AG08395 (cell line): ENCODE measurements at regions not wholly inside any gene's neighbourhood (a gene's known extent, or its start where the extent isn't known, plus 50 kb on each side); places are given as distances from the start of the nearest gene placed in this dataset.
"Not testable (repeated sequence)": the region's sequence is repeated elsewhere in the genome, so short reads cannot be mapped to it uniquely, and the experiment has no call there.

Experiments
- DNase-seq: peaks from one replicate; pipeline ENCODE4 v3.0.0; 2012; ENCODE audit warnings: mixed read lengths, low spot score

DNA sequence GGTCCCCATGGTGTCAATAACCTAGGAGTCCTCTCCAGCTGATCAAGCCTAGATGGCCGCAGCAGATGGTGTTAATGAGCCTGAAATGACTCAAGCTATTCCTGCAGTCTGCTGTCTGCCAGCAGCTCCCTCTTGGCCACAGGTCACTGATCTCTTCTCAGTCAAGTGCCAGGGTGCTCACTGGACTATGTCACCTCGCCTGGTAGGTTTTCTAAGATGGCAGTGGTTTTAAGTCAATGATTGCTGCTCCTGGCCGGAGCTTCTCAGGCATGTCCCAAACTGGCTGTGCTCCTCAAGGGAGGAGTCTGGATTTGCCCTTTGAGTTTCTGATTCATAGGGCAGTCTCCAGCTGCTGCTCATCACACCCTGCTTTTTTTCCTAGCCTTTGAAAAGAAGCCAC lies 58.6 kb upstream of the SHISA6 start:
- DNase-seq, result no peak

DNA sequence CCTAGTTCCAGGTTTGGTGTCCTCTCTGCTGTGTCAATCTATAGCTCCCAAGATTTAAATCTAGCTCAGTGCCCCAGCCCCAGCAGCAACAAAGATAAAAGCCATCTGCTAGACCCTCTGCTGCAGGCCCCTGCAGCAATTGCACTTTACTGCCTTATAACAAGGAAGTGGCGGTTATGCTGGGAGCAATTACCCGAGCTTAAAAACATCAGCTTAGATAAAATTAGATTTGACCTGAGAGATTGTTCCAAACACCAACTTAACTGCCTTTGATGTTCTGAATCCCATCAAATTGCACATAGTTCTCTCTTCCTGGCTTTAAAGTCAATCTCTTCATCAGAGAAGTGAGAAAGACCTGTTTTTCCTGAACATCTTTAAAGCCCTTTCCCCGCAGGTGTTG lies 62.4 kb upstream of the SHISA6 start:
- no peak for DNase-seq

DNA sequence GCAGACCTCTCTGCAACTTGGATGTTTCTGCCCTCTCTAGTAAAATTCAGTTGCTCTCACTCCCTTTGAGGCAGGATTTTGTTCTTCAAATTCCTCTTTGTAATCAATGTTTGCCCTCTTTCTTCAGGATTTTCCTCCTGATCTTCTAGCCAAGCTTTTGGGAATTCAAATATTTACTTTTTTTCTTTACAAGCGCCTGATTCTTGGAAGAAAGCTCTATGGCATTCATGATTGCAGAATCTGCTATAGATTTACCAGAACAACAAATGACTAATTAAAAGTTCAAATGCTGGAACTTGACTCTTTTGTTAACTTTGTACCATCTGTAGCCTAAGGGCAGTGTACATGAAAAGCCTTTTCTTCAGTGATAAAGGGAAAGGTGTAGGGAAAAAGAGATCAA lies 63.7 kb upstream of the SHISA6 start:
- DNase-seq, result no peak

DNA sequence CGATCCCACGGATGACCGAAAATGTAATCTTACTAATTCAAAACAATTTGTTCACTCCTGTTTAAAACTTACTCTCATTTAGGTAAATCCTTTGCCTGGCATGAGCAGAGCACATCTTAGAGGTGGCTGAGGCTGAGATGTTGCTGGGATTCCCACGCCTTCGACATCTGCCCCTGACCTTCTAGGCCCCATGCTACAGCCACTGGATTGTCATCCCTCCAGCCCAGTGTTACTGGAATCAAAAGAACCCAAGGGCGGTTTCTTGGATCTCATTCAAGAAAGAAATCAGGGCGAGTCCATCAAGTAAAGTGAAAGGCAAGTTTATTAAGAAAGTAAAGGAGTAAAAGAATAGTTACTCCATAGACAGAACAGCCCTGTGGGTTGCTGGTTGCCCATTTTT lies 64.5 kb upstream of the SHISA6 start:
- DNase-seq, result no peak

DNA sequence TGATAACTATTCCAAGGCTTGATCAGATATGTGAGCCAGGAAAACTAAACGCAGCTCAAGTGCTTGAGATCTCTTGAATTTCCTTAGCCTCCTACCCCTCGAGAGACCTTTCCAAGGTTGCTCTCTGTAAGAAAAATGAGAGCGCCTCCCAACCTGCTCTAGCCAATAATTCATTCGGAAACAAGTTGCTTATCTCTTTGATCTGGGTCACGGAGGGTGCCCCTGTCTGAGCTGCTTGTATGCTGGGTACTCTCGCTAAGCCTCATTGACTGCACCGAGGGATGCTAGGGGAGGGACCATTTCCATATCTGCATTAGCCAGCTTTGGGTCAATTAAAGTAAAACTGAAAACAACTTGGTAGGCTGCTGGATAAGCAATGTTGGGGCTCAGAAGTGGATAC lies 70.1 kb upstream of the SHISA6 start:
- no peak for DNase-seq

DNA sequence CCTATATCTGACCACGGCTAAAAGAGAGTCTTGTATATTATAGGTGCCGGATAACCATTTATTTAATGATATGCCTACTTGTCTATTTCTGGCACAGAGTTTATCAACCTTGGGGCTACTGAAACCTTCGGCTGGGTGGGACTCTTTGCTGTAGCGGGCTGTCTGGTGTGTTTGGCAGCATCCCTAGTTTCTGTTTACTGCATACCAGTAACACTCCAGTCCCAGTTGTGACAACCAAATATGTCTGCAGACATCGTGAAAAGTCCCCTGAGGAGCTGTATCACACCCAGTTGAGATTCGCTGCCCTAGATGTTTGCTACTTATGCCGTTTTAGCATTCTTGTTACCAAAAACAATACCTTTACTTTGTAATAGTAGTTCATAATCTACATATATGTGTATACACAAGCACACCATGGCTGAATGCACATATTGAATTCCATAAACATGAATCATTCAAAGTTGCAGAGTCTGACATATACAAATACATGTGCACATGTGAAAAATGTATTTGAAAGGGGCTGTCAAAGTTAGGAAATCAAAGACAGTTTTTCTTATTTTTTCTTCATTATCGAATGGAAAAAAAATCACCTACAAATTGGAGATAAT lies 89.1 kb upstream of the SHISA6 start:
- no peak for DNase-seq

DNA sequence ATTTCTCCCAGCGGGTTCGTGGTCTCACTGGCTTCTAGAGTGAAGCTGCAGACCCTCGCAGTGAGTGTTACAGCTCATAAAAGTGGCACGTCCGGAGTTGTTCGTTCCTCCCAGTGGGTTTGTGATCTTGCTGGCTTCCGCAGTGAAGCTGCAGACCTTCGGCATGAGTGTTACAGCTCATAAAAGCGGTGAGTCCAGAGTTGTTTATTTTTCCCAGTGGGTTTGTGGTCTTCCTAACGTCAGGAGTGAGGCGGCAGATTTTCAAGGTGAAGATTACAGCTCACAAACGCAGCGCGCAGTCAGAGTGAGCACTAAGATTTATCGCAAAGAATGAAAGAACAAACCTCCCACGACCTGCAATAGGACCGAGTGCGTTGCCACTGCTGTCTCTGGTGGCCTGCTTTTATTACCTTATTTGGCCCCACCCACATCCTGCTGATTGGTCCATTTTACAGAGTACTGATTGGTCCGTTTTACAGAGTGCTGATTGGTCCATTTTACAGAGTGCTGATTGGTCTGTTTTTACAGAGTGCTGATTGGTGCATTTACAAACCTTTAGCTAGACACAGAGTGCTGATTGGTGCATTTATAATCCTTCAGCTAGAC lies 90.0 kb upstream of the SHISA6 start:
- DNase-seq, result not testable (repeated sequence)

DNA sequence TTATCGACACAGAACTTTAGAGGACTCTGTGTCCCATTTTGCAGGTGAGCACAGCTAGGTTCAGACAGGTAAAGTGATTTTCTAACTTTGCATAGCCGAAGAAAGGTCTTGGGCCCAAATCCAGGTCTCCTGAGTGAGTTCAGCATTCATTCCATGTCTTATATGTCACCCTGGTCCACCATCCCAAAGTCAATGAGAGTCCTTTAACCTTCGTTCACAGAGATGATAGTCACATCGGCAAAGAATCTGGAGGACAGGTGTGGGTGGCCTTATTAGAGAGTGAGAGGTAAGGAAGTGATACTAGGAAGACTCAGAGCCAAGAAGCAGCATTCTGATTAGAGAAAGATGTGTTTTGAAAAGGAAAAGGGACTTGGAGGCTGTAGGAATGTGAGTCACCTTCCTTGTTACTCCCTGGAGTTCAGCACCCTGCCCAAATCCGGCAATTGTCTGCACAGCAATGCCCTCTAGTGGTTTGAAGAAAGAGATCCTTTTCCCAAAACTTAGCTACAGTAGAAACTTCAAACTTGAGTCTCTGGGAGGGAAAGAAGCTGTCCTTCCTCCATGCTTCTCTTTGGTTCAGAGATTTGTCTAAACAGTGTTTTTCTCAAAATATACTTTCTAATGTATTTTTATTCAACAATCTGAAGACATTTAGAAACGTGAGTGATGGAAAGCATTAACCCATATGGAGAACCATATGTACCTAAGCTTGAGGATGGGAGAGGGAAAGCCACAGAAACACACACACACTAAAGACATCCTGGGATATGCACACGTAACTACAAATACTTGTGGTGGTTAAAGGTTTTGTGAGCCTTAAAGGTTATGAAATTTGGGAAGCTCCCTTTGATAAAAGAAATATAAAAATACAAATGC lies 96.4 kb upstream of the SHISA6 start:
- DNase-seq, result peak; percentile 57

DNA sequence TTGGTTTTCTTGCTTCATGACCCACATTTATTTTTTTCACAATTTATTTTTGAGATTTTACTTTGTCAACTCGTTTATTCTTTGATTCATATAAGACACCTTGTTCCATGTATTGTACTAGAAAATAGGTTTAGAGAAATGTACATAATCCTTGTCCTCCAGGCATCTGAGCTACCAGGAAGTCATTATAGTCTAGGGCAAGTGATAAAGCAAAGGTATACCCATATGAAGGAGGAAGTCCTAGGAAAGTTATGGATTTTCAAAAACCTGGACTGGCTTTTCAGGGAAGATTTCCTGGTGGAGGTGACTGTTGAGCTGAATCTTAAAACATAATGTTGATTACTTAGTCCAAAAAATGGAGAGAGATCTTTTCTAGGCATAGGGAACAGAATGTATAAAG lies 98.8 kb upstream of the SHISA6 start:
- no peak for DNase-seq

DNA sequence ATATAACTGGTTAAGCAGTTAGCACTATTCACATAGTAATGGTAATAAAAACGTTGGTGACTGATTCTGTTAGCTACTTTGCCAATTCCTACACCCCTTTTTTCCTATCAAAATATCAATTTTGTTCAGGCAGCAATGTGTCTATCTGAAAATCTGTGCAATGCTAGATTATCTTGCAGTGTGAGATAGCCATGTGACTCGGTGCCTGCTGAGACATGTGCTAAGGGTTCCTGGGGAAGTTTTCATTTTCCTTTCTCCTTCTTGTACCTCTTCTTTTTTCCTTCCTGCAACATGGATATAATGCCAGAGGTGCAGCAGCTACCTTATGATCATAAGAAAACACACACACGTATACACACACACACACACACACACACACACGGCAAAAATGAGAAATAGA lies 100.5 kb upstream of the SHISA6 start:
- no peak for DNase-seq

DNA sequence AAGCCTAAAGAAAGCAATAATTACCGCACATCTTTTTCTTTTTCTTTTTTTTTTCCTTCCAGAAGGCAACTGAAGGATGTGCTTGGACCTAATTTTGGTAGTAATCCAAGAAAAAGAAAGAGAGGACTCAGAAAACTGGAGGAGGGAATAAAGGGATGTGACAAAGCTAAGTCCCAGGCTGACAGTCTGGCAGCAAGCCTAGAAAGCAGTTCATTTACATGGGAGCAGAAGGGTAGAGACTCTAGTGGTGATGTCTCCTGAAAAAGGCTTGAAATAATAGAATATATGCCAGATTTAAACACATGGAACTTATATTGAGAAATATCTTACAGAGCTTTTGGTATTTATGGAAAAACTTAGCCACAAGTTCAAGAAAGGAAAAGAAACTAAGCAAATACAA lies 101.0 kb upstream of the SHISA6 start:
- DNase-seq, result no peak

DNA sequence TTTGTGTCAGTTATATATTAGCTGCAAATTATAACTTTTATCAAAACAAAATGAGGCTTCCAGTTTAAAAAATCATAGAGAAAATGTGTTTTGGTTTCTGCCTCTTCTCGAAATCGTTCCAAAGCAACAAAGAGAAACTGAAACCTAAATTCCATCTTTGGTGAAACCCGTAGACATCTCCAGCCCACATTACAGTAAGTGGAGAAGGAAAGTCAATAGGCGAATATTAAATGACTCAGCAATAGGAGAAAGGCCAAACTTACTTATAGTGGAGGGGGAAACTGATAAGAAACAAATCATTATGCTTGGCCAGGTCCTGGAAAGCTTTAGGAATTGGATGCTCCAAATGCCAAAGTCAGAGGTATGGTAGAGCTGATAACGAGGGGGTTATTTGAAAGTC lies 103.0 kb upstream of the SHISA6 start:
- no peak for DNase-seq

DNA sequence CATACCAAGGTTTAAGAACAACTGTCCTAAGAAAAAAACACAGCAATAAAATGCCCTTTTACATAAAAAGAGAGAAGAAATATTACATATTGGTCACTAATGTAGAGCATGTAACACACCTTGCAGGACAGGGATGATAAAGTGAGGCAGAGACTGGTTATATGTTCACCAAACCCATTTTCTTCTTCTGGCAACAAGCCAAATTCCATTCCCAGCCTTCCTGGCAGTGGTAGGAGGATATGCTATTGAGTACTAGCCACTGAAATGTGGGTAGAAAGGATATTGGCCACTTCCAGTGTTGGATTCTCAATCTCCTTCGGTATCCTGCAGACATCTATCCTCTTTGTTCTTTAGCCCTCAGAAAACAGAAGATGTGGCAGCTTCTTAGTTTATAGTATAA lies 105.2 kb upstream of the SHISA6 start:
- no peak for DNase-seq

DNA sequence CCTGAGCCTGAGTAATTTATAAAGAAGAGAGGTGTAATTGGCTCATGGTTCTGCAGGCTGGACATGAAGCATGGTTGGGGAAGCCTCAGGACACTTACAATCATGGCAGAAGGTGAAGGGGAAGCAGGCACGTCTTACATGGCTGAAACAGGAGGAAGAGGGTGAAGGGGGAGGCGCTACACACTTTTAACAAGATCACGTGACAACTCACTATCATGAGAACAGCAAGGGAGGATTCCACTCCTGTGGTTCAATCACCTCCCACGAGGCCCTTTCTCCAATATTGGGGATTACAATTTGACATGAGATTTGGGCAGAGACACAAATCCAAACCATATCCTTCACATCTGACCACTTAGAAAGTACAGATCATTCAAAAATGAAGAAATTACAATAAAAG lies 110.6 kb upstream of the SHISA6 start:
- DNase-seq, result no peak

DNA sequence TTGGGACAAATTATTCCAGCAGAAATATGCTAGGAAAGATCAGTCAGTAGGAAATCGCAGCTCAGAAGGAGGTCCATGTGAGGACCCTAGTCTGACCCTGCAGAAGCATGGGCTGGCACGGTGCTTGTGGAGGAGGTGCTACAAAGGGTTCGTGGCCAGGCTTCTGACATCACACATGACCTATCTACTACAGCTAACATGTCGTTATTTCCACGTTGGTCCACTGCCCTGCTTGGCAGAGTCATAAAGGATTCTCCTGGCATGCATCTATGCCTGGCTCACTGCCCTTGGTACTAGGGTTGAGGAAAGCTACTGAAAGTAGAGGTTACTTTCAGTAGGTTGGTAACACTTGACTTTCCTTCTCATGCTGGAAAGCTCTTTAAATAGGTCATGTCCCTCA lies 118.1 kb upstream of the SHISA6 start:
- DNase-seq, result no peak

DNA sequence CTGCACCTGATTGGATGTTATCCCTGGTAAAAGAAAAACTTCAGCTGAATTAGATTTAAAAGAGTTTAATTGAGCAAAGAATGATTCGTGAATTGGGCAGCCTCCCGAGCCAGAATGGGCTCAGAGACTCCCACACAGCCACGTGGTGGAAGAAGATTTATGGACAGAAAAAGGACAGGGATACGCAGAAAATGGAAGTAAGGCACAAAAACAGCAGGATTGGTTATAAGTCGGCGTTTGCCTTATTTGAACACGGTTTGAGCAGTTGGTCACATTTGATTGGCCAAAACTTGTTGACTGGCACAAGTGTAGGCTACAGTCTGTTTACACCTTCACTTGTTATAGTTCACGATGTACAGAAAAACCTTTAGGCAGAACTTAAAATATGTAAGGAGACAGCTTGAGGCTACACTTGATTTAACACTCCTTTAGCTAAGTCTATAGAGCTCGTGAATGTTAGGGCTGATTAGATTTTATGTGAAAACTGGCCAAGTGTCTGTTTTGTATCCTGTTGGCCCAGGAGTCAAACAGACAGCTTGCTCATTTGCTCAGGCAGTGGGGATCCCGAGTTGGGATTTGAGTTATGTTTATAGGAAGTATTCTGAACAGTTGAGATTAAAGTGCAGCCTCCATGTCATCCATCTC lies 119.5 kb upstream of the SHISA6 start:
- DNase-seq, result no peak

DNA sequence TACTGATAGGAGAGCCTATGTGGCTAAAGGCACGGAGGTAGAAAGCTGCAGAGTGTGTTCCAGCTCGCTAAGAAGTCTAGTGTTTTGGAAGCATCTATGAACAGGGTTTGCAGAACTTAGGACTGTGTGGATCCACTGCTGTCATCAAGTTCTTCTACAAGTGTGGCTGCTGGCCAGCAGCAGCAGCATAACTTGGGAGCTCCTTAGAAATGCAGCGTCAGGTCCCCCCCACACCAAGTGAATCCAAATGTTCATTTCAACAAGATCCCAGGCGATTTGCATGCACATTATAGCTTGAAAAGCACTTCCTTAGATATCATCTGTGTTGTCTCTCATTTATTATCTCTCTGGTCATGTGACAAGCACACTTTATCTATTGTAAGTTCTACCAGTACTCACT lies 131.9 kb upstream of the SHISA6 start:
- DNase-seq, result no peak

DNA sequence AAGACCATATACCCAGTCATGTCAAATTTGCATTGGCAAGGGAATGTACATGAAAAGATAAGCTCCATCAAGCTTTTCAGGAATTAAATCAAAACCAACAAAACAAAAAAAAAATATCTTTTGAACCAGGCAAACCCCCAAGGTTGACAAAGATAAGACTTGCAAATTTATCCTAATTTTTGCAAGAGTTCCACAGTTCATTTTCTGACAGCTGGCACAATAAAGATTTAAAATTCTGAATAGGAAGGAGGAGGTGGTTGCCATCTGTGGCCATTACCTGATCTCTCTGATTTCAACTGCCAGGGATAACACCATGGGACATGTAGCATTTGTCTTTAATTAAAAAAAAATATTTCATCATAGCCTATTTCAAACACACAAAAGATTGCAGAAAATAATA lies 135.9 kb upstream of the SHISA6 start:
- no peak for DNase-seq

DNA sequence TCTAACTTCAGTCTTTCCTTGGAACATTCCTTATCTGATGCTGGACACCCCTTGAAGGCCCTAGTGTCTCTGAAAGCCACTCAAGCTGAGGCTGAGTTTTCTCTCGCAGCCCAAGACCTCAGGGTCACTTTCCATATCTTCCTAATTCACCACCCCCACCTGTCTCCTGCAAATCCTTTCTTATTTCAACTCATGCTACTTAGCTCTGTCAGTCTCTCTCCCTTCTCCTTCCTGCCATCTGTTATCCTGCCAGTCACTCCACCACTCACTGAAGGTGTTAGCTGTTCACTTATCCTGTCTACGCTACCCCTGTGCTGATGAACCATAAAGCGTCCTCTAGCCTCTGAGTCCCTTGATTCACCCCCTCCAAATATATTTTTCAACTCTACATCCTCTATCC lies 143.9 kb upstream of the SHISA6 start:
- DNase-seq, result no peak

DNA sequence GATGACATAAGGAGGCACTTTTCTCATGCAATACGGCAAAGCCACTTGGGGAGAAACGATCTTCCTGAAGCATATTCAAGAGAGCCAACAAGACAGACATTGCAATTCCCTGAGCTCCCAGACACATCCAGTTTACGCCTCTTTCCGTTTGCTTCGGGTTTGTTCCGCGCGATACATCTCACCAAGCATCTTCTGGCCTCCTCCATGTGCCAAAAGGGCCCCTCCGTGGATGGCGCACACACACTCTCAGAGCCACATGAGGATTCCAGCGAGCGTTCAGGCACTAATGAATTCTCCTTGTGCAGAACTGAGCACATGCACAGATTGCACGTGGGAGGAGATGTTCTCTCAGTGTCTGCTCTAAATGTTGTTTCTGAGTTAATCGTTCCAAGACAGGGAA lies 146.7 kb upstream of the SHISA6 start:
- no peak for DNase-seq

DNA sequence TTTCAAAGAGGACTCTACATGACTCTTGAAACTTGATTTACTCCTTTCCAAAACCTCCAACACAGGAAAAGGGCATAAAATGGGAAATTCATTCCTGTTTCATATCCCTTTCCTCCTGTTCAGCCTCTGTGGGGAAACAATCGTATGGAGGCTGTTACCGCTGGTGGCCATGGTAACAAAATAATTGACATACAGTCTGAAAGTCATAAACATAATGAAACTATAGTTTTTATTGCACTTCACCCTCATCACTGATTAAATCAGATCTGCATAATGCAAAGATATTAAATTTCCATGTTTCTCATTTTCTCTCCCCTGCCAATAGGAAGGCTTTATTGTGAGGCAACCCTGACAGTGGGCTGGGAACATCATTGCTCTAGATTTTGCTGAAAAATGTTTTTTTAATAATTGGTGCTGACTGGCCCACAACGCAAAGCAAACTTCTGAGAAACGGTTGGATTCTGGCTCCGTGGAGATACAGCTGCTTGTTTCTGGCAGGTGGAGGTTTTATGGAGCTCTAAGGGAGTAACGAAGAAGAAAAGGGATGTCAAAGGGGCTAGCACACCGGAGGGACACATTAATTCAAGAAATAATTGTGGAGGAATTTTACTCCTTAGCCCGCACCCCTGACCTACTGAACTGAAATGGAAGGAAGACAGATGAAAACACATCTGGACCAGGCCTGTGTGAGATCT lies 154.2 kb upstream of the SHISA6 start:
- DNase-seq, result no peak

DNA sequence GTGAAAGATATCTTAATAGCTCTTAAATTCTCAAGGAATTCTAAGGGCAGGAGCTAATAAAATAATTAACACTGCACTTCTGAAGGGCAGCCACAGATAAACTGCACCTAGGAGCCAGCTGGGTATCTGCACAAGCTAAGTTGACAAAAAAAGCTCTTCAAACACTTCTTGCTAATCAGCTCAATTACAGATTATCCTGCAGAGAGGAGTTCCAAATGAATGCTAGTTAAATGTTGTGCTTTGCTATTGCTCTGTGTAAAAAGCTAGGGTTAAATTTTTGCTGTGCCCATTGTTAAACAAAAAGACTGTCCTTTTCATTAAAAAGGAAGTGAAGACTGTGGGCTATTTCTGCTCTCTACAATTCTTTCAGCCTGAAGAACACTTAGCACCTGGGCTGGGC lies 158.5 kb upstream of the SHISA6 start:
- no peak for DNase-seq
